ENCODE measurements at regions not wholly inside any gene's neighbourhood (a gene's known extent, or its start where the extent isn't known, plus 50 kb on each side); places are given as distances from the start of the nearest gene placed in this dataset.

DNA sequence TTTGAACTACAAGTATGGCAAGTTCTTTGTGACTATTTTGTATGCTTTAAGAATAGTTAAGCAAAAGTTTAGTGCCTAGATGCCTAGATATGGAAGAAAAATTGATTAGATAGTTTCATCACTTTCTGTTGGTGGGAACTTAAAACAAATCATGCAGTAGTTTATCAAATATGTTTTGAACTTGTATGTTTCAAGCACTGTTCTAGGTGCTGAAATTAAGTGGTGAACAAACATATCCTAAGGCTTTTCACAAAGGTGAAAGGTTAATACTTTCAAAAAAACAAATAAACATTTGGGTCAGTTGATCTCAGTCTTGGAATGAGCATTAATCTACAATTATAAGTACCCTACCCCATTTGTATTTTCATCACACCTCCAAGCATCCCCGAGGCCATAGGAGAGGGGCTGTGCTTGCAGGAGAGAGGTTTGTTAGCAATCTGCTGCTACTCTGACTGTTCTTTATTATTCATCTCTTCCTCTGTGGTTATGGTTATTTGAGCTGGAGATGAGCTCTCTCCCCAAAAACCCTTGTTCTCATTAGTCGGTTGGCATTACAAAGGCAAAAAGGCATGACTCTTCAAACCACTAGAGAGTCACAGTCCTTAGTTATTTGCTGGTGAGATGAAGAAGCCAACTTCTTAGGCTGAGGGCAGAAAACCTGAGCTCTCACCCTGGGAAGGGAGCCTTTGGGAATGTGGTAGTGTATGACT, 103.9 kb upstream of the FHL2 start (continued):
- TF ChIP-seq, protein P1, sequence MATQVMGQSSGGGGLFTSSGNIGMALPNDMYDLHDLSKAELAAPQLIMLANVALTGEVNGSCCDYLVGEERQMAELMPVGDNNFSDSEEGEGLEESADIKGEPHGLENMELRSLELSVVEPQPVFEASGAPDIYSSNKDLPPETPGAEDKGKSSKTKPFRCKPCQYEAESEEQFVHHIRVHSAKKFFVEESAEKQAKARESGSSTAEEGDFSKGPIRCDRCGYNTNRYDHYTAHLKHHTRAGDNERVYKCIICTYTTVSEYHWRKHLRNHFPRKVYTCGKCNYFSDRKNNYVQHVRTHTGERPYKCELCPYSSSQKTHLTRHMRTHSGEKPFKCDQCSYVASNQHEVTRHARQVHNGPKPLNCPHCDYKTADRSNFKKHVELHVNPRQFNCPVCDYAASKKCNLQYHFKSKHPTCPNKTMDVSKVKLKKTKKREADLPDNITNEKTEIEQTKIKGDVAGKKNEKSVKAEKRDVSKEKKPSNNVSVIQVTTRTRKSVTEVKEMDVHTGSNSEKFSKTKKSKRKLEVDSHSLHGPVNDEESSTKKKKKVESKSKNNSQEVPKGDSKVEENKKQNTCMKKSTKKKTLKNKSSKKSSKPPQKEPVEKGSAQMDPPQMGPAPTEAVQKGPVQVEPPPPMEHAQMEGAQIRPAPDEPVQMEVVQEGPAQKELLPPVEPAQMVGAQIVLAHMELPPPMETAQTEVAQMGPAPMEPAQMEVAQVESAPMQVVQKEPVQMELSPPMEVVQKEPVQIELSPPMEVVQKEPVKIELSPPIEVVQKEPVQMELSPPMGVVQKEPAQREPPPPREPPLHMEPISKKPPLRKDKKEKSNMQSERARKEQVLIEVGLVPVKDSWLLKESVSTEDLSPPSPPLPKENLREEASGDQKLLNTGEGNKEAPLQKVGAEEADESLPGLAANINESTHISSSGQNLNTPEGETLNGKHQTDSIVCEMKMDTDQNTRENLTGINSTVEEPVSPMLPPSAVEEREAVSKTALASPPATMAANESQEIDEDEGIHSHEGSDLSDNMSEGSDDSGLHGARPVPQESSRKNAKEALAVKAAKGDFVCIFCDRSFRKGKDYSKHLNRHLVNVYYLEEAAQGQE (IDR thresholded peaks at IDR 0.05; ENCODE audit: low read depth): no peak
- no peak for TF ChIP-seq EGR1 (IDR thresholded peaks at IDR 0.05; ENCODE audit: low read depth)
- no peak for TF ChIP-seq TCF7L2 (IDR thresholded peaks at IDR 0.05; ENCODE audit: borderline replicate concordance, extremely low read depth, insufficient read depth, insufficient read length)
- TF ChIP-seq ELF1 (IDR thresholded peaks at IDR 0.05; ENCODE audit: borderline replicate concordance, low read depth): no peak
- TF ChIP-seq, protein P2, sequence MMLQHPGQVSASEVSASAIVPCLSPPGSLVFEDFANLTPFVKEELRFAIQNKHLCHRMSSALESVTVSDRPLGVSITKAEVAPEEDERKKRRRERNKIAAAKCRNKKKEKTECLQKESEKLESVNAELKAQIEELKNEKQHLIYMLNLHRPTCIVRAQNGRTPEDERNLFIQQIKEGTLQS (IDR thresholded peaks at IDR 0.05): no peak
- TF ChIP-seq SRF (IDR thresholded peaks at IDR 0.05; ENCODE audit: low read depth): no peak
- TF ChIP-seq SP1 (IDR thresholded peaks at IDR 0.05; ENCODE audit: low read depth): no peak
- TF ChIP-seq, protein P3, sequence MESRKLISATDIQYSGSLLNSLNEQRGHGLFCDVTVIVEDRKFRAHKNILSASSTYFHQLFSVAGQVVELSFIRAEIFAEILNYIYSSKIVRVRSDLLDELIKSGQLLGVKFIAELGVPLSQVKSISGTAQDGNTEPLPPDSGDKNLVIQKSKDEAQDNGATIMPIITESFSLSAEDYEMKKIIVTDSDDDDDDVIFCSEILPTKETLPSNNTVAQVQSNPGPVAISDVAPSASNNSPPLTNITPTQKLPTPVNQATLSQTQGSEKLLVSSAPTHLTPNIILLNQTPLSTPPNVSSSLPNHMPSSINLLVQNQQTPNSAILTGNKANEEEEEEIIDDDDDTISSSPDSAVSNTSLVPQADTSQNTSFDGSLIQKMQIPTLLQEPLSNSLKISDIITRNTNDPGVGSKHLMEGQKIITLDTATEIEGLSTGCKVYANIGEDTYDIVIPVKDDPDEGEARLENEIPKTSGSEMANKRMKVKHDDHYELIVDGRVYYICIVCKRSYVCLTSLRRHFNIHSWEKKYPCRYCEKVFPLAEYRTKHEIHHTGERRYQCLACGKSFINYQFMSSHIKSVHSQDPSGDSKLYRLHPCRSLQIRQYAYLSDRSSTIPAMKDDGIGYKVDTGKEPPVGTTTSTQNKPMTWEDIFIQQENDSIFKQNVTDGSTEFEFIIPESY (IDR thresholded peaks at IDR 0.05; ENCODE audit: extremely low read depth, insufficient replicate concordance, low read length): no peak
- TF ChIP-seq ZNF274 (IDR thresholded peaks at IDR 0.05; ENCODE audit: low read depth, low read length): no peak

Measured in HCT116 (cell line).